Activated T-helper 17 cell treated with anti-CD3 and anti-CD28 coated beads, Interleukin-2, amount 50 U/mL, for 72 hours (primary cell): ENCODE measurements at regions not wholly inside any gene's neighbourhood (a gene's known extent, or its start where the extent isn't known, plus 50 kb on each side); places are given as distances from the start of the nearest gene placed in this dataset.

Source experiments
- ATAC-seq: fragments of 150-1000 bp; cut with Tn5 transposase; replicated peaks from 2 replicates; pipeline ENCODE4 v1.10.0; 2021; ENCODE audit warnings: mild to moderate bottlenecking, moderate library complexity
- H3K27ac Mint-ChIP-seq: one replicate; pipeline ENCODE4 v1.8.0; 2022; ENCODE audit warnings: mixed read lengths
- H3K27me3 Mint-ChIP-seq: one replicate; pipeline ENCODE4 v1.8.0; 2022; ENCODE audit warnings: mixed read lengths
- H3K36me3 Mint-ChIP-seq: one replicate; pipeline ENCODE4 v1.8.0; 2022; ENCODE audit warnings: low read depth, mild to moderate bottlenecking, mixed read lengths
- H3K4me1 Mint-ChIP-seq: one replicate; pipeline ENCODE4 v1.8.0; 2022; ENCODE audit warnings: mixed read lengths
- H3K4me3 Mint-ChIP-seq: one replicate; pipeline ENCODE4 v1.8.0; 2022; ENCODE audit warnings: mild to moderate bottlenecking, mixed read lengths
- H3K9me3 Mint-ChIP-seq: one replicate; pipeline ENCODE4 v1.8.0; 2022; ENCODE audit warnings: mixed read lengths

DNA sequence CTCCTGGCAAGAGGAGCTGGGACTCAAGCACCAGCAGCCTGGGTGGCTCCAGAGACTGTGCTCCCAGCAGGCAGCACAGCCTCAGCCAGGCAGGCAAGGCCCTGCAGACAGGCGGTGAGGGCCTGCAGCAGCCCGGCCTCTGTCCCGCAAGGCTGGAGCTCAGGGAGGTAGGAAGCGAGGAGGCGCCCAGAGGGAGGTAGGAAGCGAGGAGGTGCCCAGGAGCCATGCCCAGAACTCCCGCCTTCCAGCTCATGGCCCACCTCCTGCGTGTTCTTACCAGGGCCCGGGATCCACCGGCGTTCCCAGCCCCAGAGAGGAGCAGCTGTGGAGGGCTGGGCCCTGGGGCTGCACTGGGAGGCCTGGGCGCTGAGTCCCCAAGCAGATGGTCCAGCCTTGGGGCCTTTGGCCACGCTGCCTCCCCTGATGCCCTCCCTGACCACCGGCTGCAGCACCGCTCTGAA lies 133.1 kb downstream of the HMX1 start:
- Mint-ChIP-seq H3K36me3 (no peaks in the 10 kb centered on the region), H3K27me3 (no peaks in the 10 kb centered on the region), H3K27ac (no peak overlapping the region), H3K4me3 (no peak overlapping the region), H3K4me1 (no peaks in the 10 kb centered on the region), H3K9me3 (no peaks in the 10 kb centered on the region)
- no peak for ATAC-seq

DNA sequence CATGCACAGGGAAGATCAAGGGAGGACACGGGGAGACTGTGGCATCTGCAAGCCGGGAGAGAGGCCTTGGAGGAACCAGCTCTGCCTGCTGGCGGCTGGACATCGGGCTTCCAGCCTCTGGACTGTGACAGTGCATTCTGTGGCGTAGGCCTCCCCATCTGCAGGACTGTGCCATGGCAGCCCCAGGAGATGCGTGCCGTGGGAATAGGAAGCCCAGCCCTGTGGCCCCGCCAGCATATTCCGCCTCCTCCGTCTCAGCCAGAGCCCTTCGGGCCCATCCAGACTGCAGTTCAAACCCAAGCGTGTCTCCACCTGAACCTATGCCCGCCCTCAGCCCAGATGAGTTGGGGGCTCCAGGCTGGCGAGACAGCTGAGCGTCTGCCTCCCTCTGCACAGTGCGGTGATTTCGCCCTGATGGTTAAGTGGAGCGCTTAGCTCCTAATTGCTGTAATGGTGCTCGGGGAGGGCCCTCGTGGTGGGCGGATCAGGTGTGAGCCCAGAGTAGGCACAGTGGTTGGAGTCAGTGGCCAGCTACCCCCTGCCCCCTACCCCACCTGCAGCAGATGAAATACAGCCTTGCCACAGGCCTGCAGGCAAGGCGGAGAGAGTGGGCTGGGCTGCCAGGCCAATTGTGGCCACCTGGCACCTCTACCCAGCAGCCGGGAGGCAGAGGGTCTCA lies 133.9 kb downstream of the HMX1 start:
- Mint-ChIP-seq H3K27ac (no peak overlapping the region), H3K27me3 (no peaks in the 10 kb centered on the region), H3K4me3 (no peak overlapping the region), H3K36me3 (no peaks in the 10 kb centered on the region), H3K9me3 (no peaks in the 10 kb centered on the region), H3K4me1 (no peaks in the 10 kb centered on the region)
- ATAC-seq = no peak

DNA sequence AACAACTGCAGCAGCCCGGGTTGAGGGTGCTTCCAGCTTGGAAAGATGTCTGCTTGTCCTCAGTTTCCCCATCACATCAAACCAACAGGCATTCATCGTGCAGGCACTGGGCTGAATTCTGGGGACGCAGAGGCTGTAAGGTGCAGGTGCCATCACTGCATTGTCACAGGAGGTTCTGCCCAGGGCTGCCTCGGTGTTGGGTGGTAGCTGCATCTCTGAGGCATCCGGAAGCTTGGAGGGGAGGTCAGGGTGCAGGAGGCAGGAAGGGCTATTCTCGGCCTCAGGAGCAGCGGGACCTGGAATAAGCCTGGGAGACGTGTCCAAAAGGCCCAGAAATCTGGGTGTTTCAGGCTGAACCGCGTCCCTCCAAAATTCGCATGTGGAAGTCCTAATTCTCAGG lies 134.6 kb downstream of the HMX1 start:
- H3K4me1 Mint-ChIP-seq = no peaks in the 10 kb centered on the region
- no peaks in the 10 kb centered on the region for H3K36me3 Mint-ChIP-seq
- no peaks in the 10 kb centered on the region for H3K9me3 Mint-ChIP-seq
- H3K27ac Mint-ChIP-seq = no peak overlapping the region
- ATAC-seq = no peak
- H3K27me3 Mint-ChIP-seq = no peaks in the 10 kb centered on the region
- H3K4me3 Mint-ChIP-seq = no peak overlapping the region

DNA sequence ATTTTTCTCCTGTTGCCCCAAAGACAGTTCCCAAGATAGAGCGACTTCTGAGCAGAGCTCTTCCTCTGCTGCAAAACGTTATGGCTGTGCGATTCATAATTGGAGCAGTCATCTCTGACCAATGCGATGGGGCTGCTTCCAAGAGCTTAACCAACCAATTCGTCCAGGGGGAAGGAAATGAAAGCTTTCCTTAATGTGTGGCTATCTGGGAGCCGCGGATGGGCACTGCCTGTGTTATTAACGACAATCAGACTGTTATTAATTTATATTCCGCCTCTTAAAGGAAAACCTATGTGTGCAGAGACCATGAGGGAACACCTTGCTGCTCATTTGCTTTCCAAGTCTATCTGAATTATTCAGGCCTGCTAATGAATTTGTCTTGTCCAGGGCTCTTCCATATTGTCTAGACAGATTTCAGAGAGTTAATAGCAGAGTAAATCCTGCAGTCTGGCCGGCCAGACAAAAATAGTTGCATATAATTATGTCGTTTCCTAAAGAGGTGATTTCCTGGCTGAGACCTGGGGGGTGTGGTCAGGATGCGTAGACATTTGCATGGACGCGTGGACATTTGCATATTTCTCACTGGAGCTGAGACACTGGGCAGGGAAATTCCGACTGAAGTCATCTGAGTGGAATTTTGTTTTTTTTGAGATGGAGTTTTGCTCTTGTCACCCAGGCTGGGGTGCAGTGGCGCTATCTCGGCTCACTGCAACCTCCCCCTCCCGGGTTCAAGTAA lies 135.4 kb downstream of the HMX1 start:
- no peak overlapping the region for H3K4me3 Mint-ChIP-seq
- H3K27me3 Mint-ChIP-seq = no peaks in the 10 kb centered on the region
- no peak overlapping the region for H3K27ac Mint-ChIP-seq
- no peaks in the 10 kb centered on the region for H3K9me3 Mint-ChIP-seq
- no peaks in the 10 kb centered on the region for H3K36me3 Mint-ChIP-seq
- no peak for ATAC-seq
- H3K4me1 Mint-ChIP-seq = no peaks in the 10 kb centered on the region

DNA sequence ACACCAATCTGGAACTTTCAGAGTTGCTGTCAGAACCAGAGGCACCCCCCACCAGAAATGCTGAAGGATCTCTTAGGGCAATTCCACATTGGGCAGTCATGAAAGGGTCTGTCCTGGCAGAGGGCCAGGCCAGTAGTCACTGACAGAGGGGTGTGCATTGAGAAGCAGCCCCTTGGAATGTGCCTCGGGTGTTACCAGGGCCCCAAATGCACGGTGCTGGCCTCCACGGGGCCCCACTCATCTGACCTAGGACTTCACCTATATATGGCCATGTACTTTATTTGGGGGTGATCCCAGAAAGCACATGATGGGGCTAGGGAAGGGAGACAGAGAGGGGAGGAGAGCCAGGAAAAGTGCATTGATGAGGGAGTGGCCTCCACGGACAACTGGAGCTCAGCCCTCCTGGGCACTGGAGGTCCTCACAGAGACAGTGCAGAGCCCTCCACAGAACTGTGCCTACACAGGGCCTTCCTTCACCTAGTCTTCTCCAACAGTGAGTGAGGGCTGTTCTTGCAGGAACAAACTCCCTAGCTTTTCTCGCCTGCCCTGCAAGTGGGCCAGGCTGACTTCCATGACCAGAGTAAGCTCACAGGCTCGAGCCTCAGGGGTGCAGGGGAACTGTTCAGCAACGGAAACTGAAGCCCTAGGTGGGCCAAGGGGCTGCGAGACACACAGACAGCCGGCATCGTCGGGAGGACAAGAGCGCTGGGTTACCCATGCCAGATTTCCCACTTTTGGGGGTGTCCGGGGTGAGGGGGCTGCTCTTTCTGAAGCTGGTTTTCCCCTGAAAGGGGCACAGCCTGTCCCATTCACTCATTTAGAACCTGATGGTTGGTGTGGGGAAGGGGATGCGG lies 136.2 kb downstream of the HMX1 start:
- no peak for ATAC-seq
- Mint-ChIP-seq H3K36me3 (no peaks in the 10 kb centered on the region), H3K9me3 (no peaks in the 10 kb centered on the region), H3K4me3 (no peak overlapping the region), H3K27ac (no peak overlapping the region), H3K27me3 (no peaks in the 10 kb centered on the region), H3K4me1 (no peaks in the 10 kb centered on the region)

DNA sequence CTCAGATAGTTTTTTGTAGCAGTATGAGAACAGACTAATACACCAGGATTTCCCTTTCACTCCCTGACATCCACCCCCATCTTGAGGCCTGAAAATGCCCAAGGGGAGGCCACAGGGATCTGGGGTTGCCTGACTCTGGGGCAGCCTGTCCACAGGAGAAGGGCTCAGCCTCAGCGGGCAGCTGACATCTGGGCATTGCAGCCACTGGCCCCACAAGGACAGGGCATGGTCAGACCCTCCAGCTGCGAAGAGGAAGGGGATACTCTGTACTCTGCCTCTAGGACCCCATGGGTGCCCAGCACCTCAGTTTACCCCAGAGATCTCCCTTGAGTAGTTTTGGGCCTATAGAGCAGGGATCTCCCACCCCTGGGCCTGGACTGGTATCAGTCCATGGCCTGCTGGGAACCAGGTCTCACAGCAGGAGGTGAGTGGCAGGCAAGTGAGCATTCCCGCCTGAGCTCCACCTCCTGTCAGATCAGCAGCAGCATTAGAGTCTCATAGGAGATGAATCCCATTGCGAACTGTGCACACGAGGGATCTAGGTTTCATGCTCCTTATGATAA lies 138.9 kb downstream of the HMX1 start:
- no peaks in the 10 kb centered on the region for H3K36me3 Mint-ChIP-seq

DNA sequence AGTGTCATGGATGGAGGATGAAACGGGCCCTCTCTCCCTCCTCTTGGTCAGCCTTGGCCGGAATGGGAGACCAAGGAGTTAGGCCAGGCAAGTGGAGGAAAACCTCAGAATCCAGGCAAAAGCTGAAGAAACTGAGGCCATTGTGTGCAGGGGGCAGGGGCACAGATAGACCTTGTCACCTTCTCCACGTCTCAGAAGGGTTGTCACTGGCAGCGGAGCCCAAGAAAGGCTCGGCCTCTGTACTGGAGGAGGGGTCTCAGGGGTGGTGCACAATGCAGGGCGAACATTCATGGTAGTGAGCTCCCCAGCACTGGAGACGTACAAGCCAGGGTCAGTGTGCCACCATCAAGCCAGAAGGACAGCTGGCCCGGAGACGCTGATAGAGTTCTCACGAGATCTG lies 139.5 kb downstream of the CPZ start:
- ATAC-seq = no peak
- Mint-ChIP-seq H3K9me3 (no peaks in the 10 kb centered on the region), H3K4me3 (no peak overlapping the region), H3K27me3 (no peaks in the 10 kb centered on the region), H3K27ac (no peak overlapping the region), H3K4me1 (no peaks in the 10 kb centered on the region), H3K36me3 (no peaks in the 10 kb centered on the region)

More for the DNA sequence above, 138.9 kb downstream of the HMX1 start:
- no peak overlapping the region for H3K27ac Mint-ChIP-seq
- H3K27me3 Mint-ChIP-seq = no peaks in the 10 kb centered on the region
- ATAC-seq = no peak
- H3K4me3 Mint-ChIP-seq = no peak overlapping the region
- H3K4me1 Mint-ChIP-seq = no peaks in the 10 kb centered on the region
- H3K9me3 Mint-ChIP-seq = no peaks in the 10 kb centered on the region

DNA sequence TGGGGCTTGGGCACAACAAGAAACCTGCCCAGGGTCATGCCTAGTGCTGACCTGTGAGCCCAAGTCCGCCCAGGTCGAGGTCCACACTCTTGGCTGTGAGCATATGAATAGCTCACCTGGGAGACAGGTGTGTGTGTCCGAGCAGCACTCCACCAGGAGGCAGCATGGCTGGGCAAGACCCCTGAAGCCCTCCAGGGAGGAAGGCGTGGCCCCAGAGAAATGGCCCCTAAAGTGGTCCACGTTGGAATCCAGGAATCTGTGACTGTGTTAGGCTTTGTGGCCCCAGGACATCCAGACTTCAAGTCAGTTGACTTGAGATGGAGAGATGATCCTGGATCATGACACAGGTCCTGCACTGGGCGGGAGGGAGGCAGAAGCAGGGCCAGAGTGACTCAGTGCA lies 138.8 kb downstream of the CPZ start:
- Mint-ChIP-seq H3K27ac (no peak overlapping the region), H3K9me3 (no peaks in the 10 kb centered on the region), H3K36me3 (no peaks in the 10 kb centered on the region), H3K4me3 (no peak overlapping the region), H3K4me1 (no peaks in the 10 kb centered on the region), H3K27me3 (no peaks in the 10 kb centered on the region)
- no peak for ATAC-seq

DNA sequence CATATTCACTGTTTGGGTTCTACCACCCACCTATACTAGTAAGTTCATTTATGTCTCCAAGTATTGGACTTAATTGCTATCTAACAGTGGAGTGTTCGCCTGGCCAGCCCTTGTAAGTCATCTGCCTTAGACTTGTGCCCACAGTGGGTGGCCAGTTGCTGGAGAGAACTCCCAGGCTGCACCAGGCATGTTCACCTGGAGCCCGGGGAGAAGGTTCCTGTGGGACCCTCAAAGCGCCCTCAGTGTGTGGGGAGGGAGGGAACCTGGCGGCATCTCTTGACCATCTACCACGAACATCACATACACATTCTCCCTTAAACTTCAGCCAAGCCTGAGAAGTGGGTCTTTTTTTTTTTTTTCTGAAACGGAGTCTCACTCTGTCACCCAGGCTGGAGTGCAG lies 138.1 kb downstream of the CPZ start:
- no peak overlapping the region for H3K27ac Mint-ChIP-seq
- H3K27me3 Mint-ChIP-seq = no peaks in the 10 kb centered on the region
- no peaks in the 10 kb centered on the region for H3K4me1 Mint-ChIP-seq
- H3K9me3 Mint-ChIP-seq = no peaks in the 10 kb centered on the region
- H3K36me3 Mint-ChIP-seq = no peaks in the 10 kb centered on the region
- H3K4me3 Mint-ChIP-seq = no peak overlapping the region
- no peak for ATAC-seq

DNA sequence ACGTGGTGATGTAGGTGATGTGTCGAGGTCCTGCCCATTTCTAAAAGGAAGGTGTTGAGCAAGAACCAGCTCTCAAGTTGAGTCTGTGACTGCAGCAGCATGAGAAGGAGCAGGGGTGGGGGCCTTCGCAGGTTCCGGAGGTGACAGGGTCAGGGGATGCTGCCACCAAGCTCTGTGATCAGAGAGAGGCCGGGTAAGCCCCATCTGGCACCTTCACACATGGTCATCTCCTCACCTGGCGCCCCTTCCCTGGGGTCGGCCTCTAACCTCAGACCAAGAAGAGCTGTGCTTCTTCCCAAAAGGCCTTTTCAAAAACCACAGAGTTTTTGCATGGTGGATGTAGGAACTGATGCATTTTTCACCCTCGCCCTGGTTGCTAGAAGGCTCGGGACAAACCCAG lies 137.6 kb downstream of the CPZ start:
- Mint-ChIP-seq H3K27me3 (no peaks in the 10 kb centered on the region), H3K27ac (no peak overlapping the region), H3K4me3 (no peak overlapping the region), H3K4me1 (no peaks in the 10 kb centered on the region), H3K9me3 (no peaks in the 10 kb centered on the region), H3K36me3 (no peaks in the 10 kb centered on the region)
- ATAC-seq = no peak

DNA sequence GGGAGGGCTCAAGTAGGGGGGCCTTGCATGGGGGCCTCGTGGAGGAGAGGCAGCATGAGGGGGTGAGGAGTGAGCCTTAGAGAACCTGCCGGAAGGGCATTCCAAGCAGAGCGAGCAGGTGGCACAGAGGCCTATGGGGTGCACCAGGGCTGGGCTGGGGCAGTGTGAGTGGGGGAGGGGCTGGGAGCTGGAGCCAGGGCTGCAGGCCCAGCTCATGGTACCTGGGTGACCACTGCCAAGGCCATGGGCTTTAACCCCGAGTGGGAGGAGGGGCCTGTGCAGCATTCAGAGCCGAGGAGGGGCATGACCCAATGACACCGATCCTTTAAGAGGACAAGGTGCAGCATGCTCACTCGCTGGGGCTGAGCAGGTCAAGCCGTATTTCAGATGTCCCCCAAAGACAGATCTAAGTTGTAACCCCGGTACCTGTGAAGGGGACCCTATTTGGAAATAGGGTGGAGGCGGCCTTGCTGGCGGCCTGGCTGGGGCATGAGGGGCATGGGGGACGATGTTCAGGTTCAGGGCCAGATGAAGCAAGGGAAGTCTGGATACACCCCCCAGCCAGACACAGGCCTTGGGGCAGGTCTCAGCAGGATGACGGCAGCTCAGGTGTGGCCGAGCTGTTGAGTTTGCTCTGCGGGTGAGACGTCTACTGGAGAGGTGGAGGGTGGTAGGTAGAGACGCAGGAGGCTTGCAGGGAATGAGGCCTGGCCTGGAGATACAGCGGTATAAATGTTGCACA lies 137.0 kb downstream of the CPZ start:
- no peak overlapping the region for H3K4me3 Mint-ChIP-seq
- no peaks in the 10 kb centered on the region for H3K4me1 Mint-ChIP-seq
- no peak overlapping the region for H3K27ac Mint-ChIP-seq

DNA sequence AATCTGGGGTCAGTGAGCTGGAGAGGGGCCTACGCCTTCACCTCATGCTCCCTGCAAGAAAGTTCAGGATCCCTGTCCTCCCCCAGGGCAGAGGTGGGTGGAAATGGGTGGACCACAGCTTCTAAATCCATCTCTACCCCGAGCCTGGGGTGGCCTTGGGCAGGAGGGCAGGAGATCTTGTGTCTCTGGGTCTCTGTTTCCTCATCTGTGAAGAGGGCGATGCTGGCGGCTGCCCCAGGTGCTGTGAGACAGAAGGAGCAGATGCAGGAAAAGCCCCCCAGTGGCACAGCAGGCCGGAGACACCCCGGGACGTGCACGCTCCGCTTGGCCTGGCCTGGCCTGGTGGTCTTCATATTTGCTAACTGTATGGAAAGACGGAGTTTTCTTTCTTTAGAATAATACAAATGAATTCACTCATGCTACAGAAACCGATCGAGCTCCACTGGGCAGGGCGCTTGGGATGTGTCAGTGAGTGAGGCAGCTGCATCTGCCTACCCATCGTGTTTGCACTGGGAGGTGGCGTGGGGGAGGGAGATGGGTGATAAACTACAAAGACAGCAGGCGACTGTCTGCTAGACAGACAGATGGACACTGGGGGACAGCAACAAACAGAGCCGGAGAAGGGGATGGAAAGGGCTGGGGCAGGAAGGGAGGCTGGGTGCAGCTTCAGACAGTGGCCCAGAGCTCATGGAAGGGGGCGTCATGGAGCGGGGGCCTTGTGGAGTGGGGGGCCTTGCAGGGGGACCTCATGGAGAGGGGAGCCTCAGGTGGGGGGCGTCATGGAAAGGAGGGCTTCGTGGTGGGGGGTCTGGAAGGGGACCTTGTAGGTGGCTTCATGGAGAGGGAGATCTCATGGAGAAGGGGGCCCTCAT lies 136.2 kb downstream of the CPZ start:
- peaks cover 5% of the 10 kb centered on the region for H3K27me3 Mint-ChIP-seq
- no peaks in the 10 kb centered on the region for H3K9me3 Mint-ChIP-seq

More for the DNA sequence above, 137.0 kb downstream of the CPZ start:
- no peak for ATAC-seq
- Mint-ChIP-seq H3K27me3 (no peaks in the 10 kb centered on the region), H3K36me3 (no peaks in the 10 kb centered on the region), H3K9me3 (no peaks in the 10 kb centered on the region)

More for the DNA sequence above, 136.2 kb downstream of the CPZ start:
- no peak overlapping the region for H3K27ac Mint-ChIP-seq
- no peak overlapping the region for H3K4me3 Mint-ChIP-seq
- ATAC-seq = no peak
- peaks cover 5% of the 10 kb centered on the region for H3K4me1 Mint-ChIP-seq
- H3K36me3 Mint-ChIP-seq = no peaks in the 10 kb centered on the region
